NCI-H1436 treated with DMSO at 0.1 percent for 48 hours (cell line): ENCODE measurements at regions not wholly inside any gene's neighbourhood (a gene's known extent, or its start where the extent isn't known, plus 50 kb on each side); places are given as distances from the start of the nearest gene placed in this dataset.
"Not testable (repeated sequence)": the region's sequence is repeated elsewhere in the genome, so short reads cannot be mapped to it uniquely, and the experiment has no call there.

Source experiments
- DNase-seq: peaks from one replicate; lab custom pipeline; 2025; lab: John Stamatoyannopoulos, UW

DNA sequence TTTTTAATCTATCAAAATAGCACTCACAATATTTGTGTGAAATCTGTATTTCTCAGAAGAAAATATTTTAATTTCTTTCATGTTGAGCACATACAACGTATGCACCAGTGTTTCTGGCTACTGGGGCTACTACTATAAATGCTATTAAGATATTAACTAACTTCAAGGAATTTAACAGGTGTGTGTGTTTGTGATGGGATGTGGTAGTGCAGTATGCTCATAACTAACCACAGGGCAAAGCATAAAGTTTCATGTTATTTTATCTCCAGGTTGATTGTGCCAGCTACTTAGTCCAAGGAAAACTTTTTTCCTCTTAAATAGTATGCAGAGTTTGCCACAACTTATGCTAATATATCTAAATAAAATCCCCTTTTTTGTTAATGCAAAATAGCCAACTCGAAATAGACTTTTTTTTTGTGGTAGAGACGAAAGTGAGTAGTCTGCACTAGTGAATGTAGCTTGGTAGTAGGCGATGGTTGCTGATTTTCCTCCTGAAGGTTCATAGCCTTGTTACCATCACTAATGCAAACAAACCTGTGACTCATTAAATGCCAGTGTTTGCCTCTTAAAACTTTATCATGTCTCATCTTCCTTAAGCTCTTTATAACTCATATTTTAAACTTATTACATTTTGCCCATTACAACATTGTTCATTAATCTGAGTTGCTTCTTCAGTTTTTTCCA lies 565.5 kb upstream of the ANO3 start:
- no peak for DNase-seq

DNA sequence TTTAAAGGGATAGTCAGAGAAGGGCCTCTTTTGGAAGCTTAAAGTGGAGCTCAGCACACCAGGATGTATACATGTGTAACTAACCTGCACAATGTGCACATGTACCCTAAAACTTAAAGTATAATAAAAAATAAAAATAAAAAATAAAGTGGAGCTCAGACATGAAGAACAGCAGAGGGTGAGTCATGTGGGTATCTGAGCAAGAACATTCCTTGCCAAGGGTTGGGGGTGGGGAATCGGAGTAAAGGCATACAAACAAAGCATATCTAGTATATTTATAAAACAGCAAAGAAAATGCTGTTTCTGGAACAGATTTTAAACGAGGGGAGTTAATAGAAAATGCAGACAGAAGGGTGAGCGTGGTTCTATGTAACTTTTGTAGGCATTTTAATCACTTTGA lies 562.6 kb upstream of the ANO3 start:
- DNase-seq = no peak

DNA sequence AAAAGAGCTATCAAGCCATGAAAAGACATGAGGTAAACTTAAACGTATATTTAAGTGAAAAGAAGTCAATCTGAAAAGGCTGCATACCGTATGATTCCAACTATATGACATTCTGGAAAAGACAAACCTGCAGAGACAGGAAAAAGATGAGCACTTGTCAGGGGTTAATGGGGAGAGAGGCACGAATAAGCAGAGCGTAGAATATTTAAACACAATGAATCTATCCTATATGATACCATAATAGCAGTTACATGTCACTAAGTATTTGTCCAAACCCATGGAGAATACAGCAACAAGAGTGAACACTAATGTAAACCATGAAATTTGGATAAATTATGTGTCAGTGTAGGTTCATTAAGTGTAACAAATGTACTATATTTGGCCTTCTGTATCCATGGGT lies 560.3 kb upstream of the ANO3 start:
- no peak for DNase-seq

DNA sequence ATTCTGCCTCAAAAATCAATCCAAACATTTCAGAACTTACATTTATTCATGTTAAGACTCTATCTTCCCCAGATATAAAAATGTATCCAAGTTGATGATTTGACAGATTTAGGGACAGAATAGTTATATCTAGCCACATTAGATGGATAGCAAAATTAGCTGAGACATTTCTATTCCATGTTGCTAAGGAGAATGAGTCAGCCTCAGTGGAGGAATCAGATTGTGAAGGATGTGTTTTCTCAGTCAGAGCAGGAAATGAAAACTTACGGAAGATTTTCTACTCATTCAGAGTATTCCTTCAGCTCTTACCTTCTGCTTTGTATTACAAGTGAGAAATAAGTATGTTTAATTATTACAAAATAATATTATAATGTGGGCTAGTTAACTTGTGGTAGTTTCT lies 556.3 kb upstream of the ANO3 start:
- no peak for DNase-seq

DNA sequence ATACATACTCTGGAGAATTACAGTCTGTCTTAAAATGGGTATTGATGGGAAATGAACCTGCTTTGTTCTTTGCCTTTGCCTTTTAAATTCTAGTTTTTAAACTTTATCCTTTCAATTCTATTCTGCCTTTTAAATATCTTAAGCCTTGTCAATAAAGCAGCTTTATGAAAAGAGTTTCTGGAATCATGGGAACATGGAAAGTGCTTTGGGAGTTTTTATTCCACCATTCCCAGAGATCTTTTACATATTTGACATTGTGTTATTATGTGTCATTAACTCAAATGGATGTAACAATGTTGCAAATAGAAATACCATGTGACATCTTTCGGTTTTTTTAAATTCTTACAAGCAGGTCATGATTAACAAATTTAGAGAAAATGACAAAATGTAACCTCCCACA lies 555.7 kb upstream of the ANO3 start:
- no peak for DNase-seq

DNA sequence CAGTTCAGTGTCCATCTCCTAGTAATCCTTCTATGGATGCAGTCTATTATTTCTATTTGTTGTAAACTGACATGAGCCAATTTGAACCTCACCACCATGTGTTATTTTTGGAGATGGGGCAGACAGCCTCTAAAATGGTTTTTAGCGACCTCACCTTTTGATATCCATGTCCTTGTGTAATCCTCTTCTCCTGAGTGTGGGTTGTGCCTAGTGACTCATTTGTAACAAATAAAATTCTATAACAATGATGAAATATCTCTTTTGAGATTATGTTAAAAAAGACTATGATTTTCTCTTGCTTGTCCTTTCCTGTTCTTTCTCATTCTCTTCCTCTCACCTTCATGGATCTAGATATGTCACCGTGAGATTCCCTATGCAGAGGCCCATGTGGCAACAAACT lies 554.6 kb upstream of the ANO3 start:
- DNase-seq = no peak

DNA sequence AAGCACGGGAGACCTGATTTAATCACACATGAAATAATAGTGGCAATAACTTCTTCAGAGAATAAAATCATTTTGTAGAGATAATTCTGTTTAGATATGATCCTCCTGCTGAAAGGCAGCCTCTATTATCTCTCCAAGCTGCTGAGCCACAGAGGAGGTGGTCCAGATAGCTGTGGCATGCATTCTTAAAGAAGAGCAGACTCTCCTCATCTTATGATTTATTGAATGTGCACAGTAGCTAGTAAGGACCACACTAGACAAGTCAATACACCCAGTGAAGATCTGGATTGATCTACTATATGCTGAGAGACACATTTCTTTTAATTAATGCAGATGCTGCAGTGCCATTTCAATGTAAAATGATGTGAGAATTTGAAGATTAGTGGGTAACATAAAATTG lies 552.9 kb upstream of the ANO3 start:
- DNase-seq = no peak

DNA sequence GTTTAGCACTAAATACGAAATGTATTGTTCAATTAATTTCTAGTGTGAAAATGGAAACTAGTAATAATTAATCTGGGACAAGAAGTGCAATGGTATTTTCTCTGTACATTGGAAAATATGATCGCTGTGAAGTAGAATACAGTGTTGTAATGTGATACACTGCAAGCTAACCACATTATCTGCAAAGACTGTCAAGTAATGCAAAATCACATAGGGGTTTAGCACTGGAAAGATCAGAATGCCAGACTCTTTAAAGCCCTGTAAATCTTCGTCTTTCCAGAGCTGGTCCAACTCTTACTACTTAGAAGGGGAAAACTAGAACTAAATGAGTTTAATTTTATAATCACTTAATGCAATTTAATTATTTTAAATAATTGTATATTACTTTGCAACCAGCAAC lies 544.5 kb upstream of the ANO3 start:
- DNase-seq = no peak

DNA sequence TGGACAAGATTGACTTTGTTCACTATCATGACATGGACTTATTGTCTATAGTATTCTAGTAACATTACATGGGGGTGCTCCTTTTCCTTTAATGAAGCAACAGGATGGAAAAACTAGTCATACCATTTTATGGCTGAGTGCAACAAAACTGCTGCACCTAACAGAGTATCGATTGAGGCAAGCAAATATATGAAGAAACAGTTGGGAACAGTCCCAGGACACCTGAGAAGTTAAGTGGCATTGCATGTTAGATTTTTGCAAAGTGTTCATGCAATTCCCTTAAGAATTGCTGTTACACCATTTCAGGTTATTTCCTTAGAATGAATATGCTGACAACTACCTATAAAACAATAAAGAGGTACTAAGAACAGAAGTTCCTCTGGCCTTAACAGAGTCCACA lies 541.5 kb upstream of the ANO3 start:
- DNase-seq = no peak

DNA sequence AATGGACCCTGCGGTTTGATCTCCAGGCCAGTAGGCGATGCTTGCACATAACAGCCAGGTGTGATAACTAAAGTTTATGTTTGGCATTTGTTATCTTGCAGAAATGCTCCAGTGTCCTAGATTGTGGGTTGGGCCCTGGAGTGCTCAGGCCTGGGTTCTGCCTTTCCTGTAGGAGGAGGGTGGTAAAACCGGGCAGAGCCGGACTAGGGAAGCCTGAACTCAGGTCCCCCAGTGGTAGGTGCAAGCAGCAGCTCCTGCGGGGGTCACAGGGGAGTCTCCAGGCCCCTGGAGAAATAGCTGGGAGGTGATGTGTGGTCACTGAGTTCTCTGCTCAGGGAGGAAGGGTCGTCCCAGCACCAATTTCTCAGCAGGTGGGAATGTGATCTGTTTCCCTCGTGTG lies 538.3 kb upstream of the ANO3 start:
- no peak for DNase-seq

DNA sequence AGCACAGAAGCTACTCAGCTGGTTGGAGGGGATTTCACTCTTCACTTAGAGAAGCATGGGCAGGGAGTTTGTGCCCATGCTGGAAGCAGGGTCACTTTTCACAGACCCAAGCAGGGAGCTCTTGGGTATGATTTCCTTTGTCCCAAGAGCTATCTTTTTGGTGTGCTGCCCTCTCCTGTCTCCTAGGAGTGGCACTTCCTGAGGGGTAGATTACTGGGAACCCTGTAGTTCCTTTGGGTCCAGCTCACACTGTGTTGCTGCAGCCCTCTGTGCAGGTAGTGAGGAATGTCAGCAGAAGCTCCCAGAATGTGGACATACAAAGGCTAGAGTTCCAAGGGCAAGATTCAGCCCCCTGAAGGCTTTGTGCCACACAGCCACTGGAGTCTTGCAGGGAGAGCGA lies 537.1 kb upstream of the ANO3 start:
- no peak for DNase-seq

DNA sequence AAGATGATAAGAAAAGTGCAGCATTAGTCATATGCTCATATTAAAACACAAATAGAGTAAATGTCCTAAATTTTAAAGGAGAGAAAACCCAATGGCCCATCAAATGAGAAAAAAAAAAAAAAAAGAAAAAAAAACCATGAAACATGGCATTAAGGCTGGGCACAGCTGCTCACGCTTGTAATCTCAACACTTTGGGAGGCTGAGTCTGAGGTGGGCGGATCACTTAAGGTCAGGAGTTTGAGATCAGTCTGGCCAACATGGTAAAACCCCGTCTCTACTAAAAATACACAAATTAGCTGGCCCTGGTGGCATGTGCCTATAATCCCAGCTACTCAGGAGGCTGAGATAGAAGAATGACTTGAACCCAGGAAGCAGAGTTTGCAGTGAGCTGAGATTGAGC lies 515.5 kb upstream of the ANO3 start:
- DNase-seq = no peak

DNA sequence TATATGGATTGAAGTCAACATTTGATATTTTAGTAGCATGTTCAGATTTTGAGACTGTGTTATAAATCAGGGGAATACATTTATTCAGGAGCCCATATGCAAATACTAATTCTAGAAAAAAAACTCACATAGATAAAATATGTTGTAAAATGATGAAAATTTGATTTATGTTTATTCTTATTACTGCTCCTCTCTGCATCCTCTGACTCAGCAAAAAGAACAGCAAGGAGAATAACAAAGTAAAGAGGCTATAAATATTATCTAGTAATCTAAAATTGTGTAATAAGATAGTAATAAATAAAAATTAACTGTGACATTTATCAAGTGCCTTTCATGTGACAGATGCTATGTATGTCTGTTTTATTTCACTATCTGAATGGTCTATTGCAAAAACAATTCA lies 507.2 kb upstream of the ANO3 start:
- no peak for DNase-seq

DNA sequence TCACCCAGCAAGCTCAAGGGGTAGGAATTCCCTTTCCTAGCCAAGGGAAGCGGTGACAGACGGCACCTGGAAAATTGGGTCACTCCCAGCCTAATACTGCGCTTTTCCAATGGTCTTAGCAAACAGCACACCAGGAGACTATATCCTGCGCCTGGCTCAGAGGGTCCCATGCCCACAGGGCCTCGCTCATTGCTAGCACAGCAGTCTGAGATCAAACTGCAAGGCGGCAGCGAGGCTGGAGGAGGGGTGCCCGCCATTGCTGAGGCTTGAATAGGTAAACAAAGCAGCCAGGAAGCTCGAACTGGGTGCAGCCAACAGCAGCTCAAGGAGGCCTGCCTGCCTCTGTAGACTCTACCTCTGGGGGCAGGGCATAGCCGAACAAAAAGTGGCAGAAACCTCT lies 500.4 kb upstream of the ANO3 start:
- not testable (repeated sequence) for DNase-seq

DNA sequence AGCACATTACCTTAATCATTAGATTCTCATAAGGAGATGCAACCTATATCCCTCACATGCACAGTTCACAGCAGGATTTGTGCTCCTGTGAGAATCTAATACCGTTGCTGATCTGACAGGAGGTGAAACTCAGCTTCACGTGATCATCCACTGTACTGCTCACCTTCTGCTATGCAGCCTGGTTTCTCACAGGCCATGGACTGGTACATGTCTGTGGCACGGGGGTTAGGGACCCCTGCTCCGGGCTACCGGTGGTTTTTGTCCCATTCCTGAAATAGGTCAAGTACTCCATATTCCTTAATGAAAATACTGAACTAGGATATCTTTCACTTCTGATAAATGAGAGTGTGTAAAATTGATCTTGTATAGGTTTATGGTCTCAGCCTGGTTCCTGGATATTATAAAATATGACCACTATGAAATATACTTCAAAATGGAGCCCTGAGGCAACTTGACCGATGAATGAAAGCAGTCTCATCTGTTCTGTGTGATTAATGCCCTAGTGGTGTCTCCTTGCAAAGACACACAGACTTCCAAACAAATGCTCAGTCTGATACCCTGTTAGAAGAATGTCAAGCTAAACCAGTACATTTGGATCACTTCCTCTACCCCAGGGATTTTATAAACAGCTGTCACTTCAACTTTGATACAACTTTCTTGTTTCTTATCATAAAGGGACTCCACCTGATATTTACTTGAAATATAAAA lies 492.9 kb upstream of the ANO3 start:
- DNase-seq = no peak

DNA sequence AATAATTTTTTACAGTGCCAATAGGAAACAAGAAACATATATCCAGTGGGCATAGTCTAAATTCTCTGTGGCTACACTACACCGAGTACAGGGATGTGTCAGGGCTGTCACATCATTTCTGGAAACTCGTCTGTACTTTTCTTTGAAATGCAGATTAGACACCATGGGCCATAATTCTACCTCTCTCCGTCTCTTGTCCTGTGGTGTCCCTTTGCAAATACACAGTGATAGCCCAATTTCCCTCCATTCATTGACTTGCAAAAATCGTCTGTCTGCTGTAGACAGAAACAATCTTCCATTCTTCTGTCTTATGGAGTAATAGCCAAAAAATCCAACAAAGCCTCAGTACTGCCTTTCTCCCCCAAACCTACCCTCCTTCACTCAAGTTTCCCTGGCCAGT lies 487.1 kb upstream of the ANO3 start:
- no peak for DNase-seq

DNA sequence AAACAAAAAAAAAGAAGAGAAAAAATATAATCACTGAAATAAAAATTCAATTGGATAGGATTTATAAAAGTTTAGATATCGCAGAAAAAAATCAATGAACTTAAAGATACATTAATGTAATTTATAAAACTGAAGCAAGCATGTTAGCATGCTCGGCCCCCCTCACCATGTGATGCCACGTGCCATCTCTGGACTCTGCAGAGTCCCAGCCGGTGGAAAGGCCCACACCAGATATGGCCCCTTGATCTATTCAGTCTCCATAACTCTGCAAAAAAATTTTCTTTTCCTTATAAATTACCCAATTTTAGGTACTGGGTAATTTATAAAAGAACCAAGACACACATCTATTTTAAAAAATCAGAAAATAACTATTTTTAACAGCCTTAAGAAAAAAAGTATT lies 476.0 kb upstream of the ANO3 start:
- DNase-seq = no peak

DNA sequence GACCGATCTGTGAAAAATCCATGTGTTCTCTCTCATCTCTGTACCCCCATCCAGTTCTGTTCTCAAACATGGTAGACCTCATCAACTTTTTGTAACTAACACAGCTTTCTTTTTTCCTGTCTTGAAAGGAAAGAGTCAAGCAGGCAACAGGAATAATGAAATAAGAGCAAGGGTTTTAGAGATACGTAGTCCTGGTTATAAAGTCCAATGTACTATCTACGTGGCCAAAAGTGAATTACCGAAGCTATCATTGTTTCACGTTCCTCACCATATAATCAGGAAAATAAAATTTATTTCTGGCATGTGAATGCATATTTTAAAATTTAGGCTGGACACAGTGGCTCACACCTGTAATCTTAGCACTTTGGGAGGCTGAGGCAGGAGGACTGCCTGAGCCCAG lies 472.2 kb upstream of the ANO3 start:
- DNase-seq = no peak

DNA sequence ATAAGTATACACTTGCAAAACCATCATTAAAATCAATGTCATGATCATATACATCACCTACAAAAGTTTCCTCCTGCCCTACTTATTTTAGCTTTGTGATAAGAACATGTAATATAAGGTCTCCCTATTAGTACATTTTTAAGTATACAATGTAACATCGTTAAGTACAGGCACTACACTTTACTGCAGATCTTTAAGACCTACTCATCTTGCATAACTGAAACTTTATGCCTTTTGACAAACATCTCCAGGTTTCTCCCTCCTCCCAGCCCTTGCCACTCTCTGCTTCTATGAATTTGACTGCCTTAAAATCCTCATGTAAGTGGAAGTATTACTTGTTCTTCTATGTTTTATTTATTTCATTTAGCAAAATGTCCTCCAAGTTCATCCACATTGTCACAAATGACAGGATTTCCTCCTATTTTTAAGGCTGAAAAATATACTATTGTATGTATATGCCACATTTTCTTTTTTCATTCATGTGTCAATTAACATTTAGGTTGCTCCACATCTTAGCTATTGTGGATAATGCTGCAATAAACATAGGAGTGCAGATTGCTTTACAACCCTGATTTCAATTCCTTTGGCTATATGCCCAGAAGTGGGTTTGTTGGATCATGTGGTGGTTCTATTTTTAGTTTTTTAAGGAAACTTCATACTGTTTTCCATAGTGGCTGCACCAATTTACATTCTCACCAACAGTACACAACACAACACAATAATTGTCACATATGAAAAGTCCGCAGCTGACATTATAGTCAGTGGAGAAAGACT lies 471.1 kb upstream of the ANO3 start:
- DNase-seq = no peak

DNA sequence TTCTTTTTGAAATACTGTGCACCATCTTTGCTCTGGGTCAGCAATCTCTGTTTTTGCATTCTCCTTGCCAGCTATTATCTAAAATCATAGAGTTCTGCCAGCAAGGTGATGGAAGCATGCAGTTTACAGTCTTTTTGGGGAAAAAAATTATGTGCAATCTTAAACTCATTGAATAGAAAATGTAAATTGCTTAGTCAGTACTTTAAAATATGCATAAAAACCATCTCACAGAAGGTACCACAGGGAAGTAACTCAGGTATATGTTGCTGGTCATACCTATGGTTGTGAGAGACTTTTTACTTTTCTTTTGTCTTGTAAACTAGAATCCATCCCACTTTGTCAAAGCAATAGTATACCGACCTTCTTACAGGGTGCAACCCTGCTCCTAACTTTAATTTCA lies 469.8 kb upstream of the ANO3 start:
- DNase-seq = no peak

DNA sequence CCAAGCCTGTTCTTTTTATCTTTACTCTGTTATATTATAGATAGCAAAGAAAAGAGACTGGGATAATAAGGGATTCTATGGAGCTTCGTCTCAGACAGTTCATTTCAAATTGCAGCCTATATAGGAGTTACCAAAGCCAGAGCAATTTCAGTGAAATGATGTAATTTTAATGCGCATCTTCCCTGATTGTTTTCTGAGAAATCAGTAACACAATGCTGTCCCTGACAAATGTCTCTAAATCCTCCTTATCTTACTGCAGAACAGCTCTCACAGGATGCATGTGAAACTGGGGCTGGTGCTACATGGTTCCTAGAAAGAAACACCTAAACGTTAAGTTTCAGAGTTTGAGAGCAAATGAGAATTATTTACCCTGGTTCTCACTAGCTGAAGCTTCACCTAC lies 467.9 kb upstream of the ANO3 start:
- no peak for DNase-seq

DNA sequence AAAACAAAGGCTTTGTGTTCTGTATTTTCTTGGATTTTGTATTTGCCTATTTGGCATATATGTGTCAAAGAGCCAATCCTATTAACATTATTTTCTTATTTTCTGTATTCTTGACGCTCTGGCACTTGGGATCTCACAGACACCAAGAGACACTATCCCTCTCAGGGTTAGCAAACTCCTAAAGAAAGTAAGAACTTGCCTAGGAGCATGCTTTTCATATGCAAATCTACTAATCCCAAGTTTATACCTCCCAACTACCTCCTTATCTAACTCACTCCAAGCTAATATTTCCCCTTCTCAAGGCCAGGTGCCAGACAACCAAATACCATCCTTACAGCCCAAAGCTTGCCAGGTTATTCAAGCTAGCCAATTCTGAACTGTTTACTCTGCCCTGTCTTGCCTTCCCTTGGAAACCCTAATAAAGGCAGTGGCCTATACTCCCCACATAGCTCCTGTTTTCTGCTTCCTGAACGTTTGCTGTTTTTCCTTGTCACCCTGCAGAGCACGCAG lies 455.4 kb upstream of the ANO3 start:
- no peak for DNase-seq

DNA sequence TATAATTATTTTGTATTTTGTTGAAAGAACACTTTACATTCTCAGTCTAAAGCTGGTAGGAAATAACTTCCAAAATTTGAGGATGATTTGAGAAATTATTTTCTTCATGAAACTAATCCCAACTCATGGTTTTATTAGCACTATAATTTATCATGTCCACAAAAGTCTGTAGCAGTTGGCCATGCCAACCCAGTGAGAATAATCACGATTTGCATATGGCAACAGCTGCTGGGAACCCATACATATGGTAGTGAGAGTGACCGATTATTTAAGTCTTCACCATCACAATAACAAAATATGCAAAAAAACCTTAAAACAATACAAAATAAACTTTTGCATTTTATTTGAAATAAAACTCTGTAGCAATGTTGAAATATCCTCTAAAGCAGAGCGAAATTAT lies 445.9 kb upstream of the ANO3 start:
- no peak for DNase-seq
